ENCODE measurements at regions not wholly inside any gene's neighbourhood (a gene's known extent, or its start where the extent isn't known, plus 50 kb on each side); places are given as distances from the start of the nearest gene placed in this dataset.
"Not testable (repeated sequence)": the region's sequence is repeated elsewhere in the genome, so short reads cannot be mapped to it uniquely, and the experiment has no call there.

DNA sequence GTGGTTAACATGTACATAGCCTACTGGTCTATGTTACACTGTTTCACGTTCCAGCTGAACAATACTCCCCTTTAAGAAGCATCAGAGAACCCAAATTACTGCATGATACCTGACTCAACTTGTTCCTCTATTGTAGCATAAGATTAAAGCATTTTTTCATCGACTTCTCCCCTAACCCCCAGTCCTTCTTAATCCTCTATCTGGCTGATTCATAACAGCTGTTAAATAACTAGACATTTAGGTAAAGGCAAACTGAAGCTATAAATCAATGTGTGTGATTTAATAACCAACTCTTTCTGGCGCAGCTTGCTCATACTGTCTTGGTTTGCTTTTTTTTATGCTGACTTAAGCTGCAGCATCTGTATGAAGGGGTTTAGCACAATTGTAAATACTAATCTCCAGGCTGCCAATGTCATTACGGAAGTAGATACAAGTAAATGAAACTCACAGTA is 94.2 kb upstream of the MTAP start:
- no peak for DNase-seq

DNA sequence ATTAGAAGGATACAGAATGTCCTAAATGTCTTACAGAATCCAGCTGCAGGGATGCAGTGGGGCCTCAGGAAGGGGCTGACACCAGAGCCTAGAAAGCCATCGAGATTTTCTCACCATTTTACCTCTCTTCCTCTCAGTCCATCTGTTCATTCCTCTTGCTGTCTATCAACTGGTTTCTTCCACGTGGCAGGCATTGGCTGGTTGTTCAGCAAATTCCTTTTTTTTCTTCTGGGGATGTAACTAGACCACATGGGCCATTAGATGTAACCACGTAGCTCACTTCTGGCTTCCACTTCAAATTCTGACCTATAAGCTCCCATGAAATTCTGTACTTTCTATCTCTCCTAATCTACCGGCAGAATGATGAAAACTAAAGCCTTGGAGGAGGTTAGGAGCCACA is 93.6 kb upstream of the MTAP start:
- no peak for DNase-seq

DNA sequence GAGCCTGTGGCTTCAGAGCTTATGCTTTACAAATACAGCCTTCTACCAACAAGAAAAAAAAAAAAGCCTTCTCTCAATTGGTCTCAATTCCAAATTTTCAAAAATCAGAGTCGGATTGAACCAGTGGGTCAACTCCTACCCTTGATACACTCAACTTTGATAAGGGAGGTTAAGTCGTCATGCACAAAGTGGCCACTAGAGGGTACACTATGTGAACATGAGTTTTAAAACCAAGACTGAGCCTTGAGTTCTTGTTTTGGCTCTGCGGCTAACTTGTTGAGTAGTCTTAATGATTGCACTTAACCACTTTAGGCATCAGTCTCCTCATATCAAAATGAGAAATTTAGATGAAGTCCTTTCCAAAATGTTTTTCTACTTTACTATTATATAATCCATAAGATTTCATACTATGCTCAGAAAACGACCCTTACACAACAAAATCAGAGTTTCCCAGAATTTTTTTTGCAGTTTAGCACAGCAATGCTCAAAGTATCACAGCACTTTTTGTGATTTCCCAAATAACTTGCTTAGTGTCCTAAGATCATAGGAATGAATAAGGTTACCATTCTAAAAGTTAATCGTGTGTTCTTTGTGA is 92.9 kb upstream of the MTAP start:
- peak; percentile 72 to 75 for DNase-seq

DNA sequence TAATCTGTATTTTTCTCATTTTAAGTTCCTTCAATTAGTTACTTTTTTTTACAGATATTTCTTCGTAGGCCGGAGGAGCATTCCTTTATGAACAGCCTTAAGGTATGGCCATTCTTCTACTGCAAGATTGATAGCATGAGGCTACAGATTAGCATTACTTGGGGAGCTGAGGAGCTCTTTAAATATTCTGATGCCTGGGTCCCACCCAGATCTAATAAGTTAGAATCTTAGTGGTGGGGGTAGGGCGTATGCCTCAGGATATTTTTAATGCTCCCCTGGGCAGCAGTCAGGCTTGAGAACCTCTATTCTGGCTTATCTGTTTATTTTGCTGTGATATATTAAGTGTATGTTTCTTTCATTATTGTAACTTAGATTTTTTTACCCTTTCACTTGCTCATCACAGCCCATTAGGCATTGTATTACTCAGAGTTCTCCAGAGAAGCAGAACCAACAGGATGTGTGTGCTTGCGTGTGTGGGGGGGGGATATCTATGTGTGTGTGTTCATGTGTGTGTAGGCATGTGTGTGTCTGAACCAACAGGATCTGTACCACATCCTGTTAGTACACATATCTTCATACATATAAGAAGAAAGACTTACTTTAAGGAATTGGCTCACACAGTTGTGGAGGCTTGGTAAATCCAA is 91.8 kb upstream of the MTAP start:
- DNase-seq, result no peak

DNA sequence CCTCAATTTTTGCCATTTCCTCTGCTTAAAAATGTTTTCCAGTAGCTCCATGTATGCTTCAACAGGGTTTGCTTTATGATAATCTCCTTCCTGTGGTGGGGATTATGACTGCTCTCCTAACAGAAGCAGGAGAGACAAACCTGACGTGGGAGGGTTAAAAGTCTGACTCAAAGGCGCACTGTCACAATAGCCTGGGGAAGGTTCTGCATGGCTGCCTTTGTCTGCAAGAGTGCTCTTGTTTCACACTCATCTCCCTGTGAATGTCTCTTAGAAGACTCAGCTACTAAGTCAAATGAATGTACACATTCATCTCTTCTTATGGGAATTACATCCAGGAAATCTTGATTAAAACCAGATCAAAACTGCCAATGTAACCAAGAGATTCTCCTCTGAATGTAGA is 90.9 kb upstream of the MTAP start:
- no peak for DNase-seq

DNA sequence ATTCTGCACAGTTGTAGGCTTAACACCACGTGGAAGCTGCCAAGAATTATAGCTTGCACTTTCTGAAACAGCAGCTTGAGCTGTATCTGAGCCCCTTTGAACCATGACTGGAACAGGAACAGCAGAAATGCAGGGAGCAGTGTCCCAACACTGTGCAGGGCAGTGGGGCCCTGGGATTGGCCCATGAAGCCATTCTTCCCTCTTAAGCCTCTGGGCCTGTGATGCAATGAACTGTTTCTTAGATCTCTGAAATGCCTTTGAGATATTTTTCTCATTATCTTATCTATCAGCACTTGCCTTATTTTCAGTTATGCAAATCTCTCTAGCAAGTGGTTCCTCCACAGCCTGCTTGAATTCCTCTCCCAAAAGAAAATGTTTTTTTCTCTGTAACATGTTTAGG is 87.0 kb upstream of the MTAP start:
- DNase-seq, result no peak

DNA sequence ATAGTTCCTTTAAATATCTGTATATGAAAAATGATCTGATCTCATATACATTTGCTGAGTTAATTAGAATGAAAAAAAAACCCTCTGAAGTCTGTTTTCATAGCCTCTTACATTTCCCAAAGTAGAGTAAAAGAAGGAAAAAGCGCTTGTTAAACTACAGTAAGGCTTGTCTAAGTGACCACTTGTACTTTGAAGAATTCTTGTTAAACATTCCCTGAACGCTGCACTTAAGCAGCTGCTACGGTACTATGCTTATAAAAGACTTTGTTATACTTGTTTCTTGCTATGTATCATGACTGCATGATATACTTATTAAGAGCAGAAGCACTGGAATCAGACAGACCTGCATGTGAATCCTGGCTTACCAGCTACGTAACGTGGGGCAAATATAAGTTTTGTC is 81.7 kb upstream of the MTAP start:
- no peak for DNase-seq

DNA sequence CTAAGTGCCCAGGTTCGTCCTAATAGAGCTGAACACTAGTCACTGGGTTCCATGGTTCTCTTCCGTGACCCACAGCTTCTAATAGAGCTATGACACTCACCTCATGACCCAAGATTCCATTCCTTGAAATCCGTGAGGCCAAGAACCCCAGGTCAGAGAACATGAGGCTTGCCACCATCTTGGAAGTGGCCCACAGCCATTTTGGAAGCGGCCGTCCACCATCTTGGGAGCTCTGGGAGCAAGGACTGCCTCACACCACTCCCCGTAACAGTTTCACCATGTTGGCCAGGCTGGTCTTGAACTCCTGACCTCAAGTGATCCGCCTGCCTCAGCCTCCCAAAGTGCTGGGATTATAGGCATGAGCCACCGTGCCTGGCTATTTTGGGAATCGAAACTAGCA is 75.0 kb upstream of the MTAP start:
- not testable (repeated sequence) for DNase-seq

DNA sequence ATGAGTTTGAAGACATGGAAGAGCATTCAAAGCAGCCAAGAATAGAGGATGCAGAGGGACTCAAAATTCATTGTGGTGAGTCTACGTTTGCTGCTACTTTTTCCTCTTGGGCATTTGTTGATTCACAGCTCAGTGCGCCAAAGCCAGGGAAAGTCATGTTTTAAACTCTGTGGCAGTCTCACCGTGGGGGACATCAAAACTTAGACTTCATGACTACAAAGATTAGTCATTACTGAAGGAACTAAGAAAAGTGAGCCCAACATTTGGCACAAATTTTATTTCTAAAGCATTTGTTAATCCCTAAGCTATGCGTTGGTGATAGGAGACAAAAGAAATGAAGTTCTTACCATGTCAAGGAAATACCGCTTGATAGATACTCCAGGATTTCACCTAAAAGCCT is 73.7 kb upstream of the MTAP start:
- no peak for DNase-seq

DNA sequence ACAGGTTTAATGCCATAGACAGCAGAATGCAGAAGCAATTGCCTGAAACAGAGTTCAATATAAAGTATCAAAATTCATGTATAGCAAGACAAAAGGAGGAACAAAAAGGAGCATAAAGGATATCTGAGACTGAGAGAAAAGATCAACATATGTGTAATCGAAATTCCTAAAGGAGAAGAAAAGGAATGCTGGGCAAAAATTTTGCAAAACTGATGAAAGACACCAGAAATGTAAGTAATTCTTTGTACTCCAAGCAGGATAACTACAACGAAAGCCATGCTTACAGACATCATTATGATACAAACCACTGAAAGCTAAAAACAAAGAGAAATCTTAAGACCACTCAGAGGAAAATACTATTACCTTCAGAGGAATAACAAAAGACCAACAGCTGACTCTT is 72.8 kb upstream of the MTAP start:
- DNase-seq, result no peak

DNA sequence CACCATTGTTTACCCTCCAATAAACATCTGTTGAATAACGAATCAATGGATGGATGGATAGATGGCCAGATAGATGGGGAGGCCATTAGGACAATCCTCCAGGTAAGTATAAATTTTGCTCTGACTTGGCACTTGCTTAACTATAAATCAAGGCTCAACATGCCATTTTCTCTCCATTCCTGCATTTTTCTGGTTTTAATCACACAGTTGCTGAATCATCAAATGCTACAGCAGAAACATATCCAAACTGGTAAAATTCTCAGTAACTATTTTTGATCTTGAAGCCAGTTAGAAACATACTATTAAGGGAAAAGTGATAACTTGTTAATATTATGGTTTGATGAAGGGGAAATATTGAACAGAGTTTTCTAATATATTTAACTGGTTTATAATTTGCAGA is 71.5 kb upstream of the MTAP start:
- no peak for DNase-seq

DNA sequence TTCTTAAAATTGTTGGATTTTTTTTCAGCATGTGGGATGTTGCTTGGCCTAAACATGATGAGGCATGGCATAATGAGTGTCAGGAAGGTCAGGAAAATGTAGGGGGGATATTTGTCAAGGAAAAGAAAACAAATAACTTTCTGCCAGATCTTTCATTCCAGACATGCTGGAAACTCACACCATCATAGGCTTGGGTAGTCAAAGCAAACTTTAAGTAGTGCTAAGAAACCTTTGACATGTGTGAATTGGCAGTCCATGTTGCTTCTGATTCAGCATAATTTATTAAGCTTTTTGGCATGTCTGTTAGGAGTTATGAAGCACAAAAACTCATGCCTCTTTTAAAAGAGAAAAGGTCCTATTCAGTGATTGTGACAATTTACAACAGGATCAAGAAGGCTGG is 61.3 kb upstream of the MTAP start:
- DNase-seq, result no peak

DNA sequence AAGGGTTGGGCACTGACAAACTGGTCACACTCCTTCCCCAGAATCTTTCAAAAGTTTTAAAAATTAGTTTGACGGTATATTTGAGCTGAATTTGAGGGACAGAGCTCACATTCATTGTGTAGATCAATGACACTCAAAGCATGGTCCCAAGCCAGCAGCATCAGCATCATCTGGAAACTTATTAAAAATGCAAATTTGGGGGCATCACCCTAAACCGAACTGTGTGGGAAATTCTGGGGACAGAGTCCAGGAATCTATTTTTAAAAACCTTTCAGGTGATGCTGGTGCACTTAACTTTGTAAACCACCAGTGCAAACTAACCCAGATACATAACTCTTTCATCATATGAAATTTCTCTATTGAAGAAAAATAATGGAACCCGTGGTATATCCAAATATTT is 58.1 kb upstream of the MTAP start:
- DNase-seq, result no peak

DNA sequence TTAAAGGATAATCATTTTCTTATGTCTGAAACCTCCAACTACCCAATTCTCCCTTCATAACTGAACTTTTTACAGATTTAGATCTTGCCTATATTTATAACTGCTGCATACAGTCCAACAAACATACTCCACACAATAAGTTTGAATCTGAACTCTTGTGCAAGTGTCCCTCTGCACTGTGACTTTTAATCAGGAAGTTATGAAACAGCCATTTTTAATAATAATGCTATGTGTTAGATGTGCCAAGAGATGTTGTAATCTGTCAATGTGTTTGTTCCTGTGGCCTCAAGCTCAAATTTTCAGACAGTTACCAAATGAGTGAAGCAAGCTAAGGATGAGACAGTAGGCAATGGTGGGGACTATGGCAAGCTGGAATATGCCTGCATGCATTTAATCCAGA is 57.6 kb upstream of the MTAP start:
- DNase-seq, result no peak

DNA sequence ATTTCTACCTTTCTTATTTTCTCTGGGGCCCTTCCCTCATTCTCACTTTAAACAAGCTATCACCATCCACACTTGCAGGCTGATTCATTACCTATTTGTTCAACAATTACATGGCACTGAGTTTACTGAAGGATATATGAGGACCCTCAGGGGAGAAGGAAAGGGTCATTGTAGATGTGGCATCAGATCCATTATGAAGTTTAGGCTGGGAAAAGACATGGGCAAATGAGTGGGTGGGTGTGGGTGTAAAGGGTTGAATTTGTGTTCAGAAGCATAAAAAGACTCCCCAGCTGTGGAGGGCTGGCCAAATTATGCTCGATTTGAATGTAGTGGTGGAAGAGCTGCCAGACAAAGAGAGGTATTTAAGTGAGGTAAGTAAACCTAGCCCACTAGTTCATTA is 55.9 kb upstream of the MTAP start:
- no peak for DNase-seq

DNA sequence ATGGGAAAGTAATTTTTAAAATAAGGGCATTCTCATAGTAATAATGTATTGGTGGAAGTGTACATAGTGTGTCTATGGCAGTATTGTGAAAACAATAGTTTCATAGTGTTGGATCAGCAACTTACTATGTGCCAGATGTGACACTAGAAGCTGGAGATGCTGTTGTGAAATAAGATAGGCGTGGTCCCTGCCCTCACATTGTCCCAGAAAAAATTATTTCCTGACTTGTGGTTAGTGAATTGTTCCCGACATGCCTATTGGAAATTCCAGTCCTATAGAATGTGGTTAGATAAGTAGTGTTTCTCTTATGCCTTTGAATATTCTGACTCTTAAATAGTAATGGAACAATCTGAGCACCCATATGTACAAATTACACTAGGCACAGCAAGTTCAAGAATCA is 55.3 kb upstream of the MTAP start:
- DNase-seq, result no peak

DNA sequence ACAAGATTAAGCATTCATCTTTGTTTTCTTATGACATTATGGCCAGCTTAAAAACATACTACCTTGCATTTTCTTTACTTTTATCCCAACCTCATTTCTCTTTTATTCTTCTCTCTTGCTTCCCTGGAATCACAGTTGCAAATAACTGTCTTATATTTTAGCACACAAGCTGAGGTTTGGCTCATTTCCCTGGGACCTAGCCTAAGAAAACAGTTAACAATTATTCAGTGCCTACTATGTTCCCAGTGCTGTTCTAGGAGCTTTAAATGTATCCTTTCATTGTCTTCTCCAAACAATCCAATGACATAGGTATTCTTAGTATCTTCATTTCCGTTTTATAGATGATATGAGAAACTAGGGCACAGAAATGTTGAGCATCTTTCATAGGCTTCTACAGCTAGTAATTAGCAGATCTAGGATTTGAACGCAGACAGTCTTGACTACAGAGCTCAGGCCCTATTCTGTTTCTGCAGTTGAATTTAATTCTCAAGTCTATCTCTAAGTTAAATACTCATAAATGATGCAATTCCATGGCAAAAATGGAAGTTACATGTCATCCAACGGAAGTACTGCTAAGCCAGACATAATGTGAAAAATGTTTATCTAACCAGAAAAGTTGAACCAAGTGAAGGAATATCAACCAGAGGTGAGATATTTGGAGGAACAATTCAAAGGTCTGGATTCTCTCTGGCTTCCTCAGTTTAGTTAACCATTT is 52.3 kb upstream of the MTAP start:
- no peak for DNase-seq

DNA sequence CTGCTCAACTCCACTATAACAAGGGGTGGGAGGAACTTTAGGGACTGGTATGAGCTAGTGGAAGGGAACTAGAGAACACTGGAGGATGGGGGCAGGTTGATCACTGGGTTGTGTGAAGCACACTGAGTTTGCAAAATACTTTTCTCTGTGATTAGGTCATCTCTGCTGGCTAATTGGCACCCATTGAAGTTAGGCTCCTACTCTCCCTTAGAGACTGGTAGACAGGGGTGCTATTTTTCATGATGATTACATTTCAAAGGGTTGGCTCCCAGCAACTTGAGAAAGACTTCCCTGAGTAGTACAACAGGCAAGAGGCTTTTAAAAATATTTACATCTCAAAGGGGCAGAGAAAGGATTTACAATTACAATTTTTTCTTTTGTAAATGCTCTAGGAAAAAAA is 50.4 kb upstream of the MTAP start:
- DNase-seq, result no peak

All from activated T-cell treated with anti-CD3 and anti-CD28 coated beads, Interleukin-2, amount 50 U/mL, for 48 hours (primary cell).